UCSD-AML1 (cell line): ENCODE measurements at regions not wholly inside any gene's neighbourhood (a gene's known extent, or its start where the extent isn't known, plus 50 kb on each side); places are given as distances from the start of the nearest gene placed in this dataset.
"Not testable (repeated sequence)": the region's sequence is repeated elsewhere in the genome, so short reads cannot be mapped to it uniquely, and the experiment has no call there.

Experiments
- DNase-seq: peaks from one replicate; lab custom pipeline; 2025; ENCODE audit not compliant: unreplicated experiment; lab: John Stamatoyannopoulos, UW

DNA sequence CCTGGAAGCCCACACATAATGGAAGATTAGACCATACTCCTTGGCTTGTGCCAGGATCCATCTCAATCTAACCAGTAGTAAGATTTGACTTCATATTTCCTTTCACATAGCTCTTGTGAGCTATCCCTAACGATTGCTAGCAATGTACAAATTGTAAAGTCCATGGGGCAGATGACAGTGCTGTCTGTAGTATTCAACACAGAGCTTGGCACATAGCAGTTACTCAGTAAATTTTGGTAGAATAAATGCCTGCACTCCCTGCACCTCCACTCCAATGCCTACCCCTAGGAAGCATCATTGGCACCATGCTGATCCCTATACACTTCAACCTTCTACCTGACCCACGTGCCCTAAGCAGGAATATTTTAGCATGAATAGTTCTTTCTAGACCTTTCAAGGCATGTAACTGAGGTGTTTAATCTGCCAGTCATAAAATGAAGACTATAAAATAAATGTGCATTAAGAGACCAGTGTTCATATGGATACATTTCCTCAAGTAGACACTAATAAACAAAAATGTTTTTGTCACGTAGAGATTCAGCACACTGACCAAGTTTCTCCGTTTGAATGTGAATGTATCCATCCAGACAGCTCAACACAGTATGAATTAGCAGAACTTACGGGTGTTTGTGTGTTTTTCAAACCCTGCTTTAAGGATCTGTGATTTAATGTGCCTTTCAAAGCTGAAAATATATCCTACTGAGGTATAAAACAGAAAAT lies 98.8 kb downstream of the BMP4 start:
- DNase-seq, result no peak

DNA sequence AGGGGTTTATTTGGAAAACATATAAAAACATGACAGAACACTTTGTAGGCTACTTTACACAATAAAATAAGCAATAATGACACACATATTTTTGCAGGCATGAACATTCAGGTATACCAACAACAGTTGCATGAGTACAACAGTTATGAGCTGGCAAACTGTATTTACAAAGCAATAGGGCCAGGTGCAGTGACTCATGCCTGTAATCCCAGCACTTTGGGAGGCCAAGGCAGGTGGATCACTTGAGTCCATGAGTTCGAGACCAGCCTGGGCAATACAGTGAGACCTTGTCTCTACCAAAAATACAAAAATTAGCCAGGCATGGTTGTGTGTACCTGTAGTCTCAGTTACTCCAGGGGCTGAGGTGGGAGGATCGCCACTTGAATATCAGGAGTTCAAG lies 101.1 kb downstream of the BMP4 start:
- no peak for DNase-seq

DNA sequence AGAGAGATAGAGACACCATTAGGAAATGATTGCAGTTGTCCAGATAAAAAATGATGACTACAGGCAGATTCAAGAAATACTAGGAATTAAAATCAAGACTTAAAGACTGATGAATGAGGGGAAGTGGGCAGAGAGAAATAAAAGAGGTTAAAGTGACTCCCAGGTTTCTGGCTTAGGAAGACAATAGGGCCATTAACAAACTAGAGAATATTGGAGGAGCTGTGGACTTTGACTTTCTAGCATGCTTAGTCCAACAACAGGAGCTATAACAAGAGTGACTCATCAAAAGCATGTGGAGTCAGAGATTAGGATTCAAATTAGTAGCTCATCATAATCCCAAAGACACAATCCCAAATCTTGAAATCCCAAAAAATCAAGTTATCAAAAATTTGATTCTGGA lies 101.5 kb downstream of the BMP4 start:
- no peak for DNase-seq

DNA sequence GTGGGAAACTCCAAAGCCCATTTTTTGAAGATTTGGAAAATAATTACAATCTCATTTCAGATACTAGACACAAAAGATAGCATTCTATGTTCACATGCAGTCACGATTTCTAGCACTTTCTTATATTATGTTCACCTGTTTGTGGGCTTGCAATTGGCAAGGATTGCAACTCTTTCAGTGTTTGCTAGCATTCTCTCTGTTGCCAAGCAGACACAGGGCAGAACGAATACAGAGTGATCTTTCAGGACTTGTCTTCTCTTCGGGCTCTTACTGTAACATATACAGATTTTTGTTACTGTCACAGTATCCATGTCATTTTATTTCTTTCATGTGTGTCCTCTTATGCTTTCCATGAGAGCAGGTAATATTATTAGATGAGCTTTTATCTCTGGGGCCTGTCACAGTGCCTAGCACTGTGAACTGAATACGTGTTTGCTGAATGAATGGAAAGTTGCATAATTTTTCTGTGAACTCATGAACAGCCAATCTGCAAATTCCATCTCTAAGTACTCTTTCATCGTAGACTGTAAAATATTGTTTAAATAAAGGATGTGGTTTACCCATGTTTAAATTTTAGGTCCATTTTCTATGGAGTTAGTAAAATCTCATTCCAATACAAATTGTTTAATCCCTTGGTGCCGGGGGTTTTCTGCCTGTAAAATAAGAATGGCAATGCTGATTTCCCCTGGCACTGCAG lies 105.1 kb downstream of the BMP4 start:
- no peak for DNase-seq

DNA sequence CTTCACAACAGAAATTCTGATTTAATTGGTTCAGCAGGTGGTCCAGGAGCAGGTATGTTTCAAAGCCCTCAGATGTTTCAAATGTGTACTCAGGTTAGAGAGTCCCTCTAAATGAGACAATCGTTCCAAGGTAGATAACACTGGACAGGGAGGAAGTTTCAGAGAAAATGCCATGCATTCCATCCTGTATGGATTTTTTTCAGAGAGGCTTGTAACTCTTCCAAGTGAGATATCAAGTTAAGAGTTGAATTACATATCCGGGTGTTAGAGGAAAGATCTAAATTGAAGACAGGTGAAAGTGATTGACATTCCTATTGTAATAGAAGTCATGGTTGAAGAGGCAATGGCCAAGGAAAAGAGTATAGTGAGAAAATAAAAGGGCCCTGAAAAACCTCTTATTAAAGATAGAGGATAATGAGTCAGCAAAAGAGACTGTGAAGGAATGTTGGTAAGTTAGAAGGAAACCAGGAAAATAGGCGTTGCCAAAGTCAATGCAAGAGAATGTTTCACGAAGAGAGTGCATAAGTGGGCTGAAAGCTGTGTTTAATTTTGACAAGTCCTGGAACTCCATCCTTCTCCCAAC lies 105.8 kb downstream of the BMP4 start:
- no peak for DNase-seq

DNA sequence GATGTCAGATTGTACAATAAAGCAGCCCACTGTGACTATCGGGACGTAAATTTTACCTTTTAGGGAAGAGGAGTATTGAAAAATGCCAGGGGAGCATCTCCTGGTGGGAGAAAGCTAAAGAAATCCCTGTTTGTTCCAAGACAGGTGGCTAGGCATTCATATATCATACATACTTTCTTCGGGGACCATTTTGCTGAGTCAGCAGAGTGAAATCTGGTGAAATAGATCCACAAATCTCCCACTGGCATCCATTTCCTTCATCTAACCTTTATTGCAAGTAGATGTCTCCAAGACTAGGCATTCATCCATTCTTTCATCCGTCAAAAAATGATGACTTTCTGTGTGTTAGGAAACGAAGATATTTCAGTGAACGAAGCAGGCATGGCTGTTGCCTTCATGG lies 107.1 kb downstream of the BMP4 start:
- no peak for DNase-seq

DNA sequence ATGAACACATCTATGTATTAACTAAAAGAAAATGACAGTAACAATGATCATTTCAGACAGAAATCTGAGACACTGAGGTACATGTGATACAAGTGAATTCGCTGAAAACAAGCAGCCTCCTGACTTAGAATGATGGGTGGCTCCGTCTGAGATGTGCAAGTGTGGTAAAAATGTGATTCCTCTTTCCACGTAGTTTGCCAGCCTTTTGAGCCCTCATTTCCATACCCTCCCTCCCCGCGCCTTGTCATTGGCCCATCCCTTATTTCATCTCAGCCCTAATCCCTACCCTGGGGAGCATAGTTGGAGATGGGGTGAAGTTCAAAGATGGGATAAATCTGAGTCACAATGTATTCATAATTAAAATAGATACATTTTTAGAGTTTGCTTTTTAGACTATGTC lies 107.8 kb downstream of the BMP4 start:
- DNase-seq, result no peak

DNA sequence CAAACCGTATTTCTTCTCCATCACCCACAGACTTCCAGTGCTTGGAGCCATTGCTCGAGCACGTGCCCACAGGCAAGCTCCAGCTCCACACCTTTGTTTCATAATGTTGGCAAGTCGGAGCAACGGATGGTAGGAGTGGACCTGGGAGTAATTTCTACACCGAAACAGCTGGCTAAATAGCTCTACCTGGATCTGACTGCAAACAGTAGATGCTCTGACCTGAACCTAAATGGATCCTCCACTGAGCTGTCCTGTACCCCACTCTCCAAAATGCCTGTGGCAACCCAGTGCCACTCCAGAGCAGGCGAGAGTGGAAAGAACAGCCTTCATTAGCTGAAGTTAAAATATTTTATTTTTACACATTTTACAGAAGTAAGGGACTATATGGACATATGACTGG lies 108.7 kb downstream of the BMP4 start:
- no peak for DNase-seq

DNA sequence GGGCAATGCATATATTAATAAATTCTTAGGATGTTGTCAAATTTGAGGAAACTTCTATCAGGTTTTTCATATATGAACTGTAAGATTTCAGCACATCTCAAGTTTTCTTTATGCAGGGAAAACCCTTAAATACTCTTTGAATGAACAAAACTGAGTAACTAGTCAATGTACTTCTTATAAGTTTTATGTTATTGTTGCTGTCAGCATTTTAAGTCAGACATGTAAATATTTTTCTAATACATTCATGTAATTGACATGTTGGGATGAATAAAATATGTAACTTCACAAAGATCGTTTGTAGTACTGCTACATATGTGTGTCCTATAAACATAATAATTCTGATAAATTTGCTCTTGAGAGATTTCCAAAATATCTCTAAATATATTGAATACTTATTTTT lies 109.6 kb downstream of the BMP4 start:
- no peak for DNase-seq

DNA sequence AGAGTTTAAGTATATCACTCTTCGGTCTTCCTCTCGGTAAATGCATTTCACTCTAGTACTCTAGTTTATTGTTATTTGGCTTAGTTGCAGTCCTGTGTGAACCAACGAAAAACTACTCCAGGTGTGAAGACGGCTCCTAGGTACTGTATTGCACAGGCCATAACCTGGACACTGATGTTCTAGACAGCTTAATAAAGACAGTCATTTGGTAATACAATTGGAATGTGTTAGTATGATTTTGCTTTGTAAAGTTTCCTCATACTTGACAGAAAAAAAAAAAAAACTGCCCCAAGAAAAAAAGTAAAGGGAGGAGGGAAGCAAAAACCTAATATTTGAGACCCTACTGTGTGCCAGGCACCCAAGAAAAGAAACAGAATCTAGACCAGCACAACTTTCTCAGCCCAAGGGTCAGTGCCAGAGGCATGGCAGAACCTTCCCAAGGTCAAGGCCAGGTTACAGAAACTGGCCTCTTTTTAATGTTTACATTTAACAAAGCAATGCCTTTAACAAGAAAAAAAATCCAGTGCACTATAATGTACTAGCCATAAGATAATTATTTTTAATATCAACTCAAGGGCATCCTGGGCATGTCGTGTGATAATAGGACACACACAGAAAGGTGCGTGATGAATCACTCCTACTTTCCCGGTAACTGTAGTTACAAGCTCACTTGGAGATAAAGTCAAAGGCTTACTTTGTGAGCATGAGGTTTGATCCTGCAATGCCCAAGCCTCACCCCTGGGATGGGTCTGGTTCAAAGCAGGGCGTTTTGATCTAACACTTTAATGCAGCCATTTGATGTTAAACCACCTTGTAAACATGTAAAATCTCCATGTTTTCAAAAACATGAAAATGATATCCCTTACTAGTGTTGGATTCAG lies 110.6 kb downstream of the BMP4 start:
- no peak for DNase-seq

DNA sequence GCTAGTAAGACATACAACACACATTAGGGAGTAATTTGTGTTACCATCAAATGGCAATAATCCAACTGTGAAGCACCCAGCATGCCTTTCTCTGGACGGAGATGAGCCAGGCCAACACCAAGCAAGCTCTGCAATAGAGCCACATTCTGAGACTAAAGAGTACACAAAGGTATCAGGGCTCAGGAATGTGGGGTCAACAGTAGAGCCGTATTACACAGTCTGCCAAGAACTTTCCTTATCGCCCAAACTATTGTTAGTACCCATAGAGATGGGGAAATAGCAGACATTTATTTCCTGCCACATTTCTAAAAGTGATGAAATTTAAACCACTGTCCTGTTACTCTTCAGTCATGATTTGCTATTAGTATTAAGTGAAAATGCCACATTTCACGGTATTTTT lies 113.7 kb downstream of the BMP4 start:
- no peak for DNase-seq

DNA sequence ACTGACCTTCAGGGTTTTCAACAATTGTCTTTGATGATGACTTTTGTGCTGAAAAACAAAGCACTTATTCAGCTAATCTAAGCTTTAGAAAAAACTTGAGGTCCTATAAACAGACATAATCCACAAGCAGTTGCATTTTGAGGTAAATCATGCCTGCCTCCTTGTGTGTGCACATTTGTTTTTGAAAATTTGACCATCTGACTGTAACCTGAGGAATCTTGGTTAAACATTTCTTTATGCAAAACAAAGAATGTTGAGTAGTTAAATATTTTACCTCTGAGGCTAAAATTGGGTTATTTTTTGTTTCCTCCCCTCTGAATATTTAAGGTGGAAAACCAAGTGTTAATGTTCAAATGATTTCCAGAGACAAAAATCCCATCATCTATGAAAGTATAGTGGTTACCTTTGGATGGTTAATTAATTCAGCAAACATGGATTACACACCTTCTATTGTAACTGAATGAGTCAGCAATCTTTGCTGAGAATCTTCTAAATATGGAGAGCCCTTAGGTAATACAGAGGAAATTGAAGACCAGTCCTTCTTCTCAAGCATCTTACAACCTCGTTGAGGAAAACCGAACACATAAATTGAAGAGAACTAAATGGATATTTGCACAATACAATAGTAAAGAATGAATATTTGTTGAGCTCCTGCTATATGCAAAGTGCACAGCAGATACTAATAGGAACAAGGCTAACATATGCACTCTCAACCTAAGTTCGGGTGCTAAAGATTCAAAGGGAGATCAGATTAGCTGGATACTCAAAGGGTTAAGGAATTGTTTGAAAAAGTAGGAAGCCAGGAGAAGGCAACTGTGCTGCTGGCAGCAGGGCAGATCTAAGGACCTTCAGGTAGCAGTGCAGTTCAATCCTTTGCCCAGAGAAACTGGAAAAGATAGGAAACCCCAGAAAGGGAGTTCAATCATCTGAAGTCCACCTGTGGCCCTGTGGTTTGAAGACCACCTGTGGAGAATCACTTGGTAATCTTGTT lies 115.2 kb downstream of the BMP4 start:
- no peak for DNase-seq

DNA sequence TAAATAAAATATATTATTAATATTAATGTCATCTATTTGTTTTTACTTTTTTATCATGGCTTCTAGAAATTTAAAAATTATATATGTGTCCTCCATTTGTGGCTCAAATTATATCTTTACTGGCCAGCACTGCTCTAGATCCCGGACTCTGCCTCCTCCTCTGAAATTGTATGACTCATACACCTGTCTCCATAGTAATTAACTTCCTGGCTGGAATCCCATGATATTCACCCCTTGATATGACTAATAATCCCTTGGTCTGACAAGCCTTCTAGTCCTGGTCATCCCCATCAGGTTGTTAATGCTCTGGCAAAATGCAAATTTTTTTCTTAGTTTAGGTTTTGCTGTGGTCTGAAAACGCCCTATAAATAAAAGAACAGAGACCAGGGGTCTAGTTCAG lies 116.2 kb downstream of the BMP4 start:
- no peak for DNase-seq

DNA sequence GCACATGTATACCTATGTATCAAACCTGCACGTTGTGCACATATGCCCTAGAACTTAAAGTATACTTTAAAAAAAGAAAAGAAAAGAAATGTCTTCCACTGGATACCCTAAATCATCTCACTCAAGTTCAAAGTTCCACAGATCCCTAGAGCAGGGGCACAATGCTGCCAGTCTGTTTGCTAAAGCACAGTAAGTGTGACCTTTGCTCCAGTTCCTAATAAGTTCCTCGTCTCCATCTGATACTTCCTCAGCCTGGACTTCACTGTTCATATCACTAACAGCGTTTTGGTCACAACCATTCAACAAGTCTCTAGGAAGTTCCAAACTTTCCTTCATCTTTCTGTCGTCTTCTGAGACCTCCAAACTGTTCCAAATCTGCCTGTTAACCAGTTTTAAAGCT lies 118.3 kb downstream of the BMP4 start:
- DNase-seq, result no peak

DNA sequence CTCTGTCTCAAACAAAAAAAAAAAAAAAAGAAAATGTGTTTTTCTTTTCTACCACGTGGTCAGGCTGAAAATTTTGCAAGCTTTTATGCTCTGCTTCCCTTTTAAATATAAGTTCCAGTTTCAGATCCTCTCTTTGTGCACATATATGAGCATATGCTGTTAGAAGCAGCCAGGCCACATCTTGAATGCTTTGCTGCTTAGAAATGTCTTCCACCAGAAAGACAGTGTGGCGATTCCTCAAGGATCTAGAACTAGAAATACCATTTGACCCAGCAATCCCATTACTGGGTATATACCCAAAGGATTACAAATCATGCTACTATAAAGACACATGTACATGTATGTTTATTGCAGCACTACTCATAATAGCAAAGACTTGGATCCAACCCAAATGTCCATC lies 119.0 kb downstream of the BMP4 start:
- not testable (repeated sequence) for DNase-seq

DNA sequence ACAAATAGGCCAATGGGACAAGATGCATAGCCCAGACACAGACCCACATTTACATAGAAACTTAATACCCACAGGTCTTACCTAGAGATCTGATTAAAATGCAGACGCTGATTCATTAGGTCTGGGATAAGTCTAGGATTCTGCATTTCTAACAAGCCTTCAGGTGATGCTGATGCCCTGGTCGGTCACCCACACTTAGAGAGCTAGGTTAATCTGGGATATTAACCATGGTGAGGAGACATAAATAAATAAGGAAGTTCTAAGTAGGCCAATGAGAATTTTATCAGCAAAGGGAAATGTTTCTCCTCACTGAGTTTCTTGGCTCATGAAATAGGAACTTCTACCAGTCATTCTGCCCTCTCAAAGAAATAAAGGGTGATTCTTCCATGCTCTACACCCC lies 120.1 kb downstream of the BMP4 start:
- DNase-seq, result no peak

DNA sequence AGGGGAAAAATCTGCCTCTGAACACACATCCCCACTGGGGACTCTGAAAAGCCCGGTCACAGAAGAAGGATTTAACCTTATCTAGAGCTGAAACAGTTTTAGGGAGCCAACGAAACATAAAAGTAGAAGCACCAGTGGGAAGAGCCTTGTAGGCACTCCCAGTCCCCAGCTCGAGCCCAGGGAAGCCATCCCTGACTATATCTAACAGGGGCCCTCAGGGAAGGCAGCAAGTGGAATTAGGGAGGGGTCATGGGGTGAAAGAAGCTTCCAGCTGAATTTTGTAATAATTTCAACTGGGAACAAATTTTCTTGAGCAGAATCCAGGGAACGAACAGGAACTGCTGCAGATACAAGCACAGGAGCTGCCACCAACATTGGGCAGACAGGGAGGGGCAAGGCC lies 127.8 kb downstream of the BMP4 start:
- DNase-seq, result no peak

DNA sequence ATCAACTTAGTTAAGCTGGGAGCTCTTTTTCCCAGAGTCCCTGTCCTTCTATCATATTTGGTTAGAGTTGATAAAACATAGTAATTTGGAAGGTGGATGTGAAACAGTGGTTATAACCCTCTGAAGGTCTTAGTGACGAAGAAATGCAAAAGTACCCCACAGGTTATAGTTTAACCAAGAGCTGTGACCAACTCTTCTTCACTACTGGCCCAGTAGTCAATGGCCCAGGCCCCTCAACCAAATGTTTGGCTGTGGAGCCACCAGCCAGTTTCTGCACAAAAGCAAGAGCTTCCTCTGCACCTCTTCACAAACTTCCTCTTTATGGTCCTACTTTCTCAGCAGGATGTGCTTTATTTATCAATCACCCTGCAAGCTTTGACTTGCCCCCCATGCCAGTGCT lies 132.6 kb downstream of the BMP4 start:
- no peak for DNase-seq

DNA sequence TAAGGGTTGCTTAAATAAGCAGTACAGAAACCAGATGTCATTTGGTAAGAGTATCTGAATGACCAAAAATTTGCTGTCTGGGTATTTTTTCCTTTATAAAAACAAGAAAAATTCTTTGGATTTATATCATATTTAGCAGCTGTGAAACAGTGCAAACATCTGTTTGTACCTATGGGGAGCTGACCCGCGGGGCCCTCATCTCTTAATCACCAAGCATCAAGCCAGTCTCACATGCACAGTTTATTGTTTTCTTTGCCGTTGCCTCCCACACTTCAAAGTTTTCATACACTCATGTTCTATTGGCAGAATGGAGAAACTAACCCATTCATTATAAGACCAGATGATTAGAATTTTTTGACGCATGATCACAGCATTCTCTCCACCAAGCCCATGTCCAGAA lies 142.2 kb downstream of the BMP4 start:
- no peak for DNase-seq

DNA sequence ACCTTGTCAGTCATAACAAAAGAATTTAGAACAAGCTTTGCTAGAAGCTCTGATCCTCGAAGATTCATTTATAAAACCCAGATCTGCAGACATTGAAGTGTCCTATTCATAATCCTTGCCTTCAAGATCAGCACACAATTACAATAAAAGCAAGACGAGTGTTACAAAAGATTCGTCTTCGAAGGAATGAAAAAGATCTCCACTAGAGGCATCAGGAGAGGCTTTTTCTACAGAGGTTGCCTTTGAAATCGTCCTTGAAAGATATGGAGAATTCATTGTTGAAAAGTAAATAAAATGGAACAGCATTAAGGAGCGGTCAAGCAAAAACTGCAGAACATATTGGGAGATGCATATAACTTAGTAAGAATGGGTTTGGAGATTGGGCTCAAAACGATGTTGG lies 146.4 kb downstream of the BMP4 start:
- DNase-seq, result no peak
